CD1c-positive myeloid dendritic cell (primary cell): ENCODE measurements at regions not wholly inside any gene's neighbourhood (a gene's known extent, or its start where the extent isn't known, plus 50 kb on each side); places are given as distances from the start of the nearest gene placed in this dataset.
"Not testable (repeated sequence)": the region's sequence is repeated elsewhere in the genome, so short reads cannot be mapped to it uniquely, and the experiment has no call there.

Source experiments
- DNase-seq: peaks from one replicate; pipeline ENCODE4 v3.0.0-alpha.2; 2016; ENCODE audit errors: extremely low spot score

DNA sequence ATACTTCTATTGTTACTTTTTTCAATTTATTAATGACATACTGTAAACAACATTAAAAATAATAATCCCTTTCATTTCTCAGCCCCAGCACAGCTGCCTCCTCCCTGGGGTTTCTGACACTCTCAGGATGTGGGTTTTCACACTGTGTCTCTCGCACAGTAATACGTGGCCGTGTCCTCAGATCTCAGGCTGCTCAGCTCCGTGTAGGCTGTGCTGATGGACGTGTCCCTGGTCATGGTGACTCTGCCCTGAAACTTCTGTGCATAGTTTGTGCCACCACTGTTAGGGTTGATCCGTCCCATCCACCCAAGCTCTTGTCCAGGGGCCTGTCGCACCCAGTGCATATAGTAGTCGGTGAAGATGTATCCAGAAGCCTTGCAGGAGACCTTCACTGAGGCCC lies 159.9 kb downstream of the POTEB start:
- DNase-seq, result not testable (repeated sequence)

DNA sequence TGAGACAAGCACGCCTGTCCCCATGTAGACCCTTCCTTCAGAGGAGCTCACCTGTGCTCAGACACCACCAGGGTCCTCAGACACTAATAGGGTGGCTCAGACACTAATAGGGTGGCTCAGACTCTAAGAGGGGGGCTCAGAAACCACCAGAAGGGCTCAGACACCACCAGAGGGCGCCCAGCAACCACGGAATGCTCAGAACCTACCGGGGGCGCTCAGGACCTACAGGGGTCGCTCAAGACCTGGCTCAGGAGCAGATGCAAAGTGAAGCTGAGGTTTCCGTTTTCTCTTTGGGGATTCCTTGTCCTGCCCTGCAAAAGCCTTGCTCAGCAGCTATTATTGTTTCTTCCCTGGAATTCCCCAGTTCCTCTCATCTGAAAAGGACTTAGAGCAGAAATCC lies 172.1 kb downstream of the POTEB start:
- DNase-seq, result not testable (repeated sequence)

DNA sequence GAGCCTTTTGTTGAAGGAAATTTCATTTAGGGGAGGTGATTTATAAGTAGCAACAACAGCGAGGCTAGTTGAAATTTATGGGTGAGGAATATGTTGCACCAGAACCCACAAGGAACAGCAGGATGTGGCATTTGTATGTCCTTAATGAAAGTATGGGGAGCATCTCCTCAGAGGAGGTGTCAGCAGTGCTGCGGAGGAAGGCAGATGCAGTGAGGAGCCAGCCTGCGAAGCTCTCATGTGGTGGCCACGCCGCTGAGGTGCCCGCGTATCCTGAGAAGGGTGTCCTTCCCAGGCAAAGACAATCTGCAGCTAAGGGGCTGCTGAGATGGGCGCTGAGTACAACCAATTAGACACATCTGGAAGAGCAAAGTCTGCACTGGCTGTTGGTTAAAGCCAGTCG lies 178.9 kb downstream of the POTEB start:
- not testable (repeated sequence) for DNase-seq

DNA sequence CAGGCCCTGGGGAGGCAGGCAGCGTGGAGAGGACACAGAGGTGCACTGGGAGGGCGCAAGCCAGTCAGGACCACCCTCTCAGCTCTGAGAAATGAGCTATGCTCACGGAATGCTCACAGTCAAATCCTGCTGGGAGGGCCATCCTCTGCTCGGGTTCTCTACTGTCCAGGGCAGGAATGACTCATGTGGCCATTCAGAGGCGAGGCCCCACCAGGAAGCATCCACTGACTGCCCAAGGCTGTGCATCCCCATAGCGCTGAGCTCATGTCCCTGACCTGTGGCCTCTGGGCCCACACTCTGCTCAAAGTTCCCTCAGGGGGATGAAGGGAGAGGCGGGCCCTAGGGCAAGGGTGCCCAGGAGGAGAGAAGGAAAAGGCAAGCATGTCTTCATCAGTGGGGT lies 182.4 kb downstream of the POTEB start:
- not testable (repeated sequence) for DNase-seq

DNA sequence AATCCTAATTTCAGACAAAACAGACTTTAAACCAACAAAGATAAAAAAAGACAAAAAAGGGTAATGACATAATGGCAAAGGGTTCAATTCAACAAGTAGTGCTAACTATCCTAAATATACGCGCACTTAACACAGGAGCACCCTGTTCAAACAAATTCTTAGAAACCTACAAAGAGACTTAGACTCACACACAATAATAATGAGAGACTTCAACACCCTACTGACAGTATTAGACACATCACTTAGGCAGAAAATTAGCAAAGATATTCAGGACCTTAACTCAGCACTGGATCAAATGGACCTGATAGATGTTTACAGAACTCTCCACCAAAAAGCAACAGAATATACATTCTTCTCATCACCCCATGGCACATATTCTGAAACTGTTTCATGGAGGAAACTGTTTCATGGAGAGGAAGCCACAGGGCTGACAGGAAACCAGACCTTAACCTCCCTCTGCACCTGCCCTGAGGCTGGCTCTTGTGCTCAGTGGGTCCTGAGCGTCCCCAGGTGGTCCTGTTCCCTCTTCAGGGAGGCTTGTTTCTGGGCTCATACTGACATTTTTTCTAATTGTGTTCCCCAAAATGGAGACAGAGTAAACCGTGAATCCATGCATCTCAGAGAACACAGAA lies 184.9 kb downstream of the POTEB start:
- DNase-seq, result not testable (repeated sequence)

DNA sequence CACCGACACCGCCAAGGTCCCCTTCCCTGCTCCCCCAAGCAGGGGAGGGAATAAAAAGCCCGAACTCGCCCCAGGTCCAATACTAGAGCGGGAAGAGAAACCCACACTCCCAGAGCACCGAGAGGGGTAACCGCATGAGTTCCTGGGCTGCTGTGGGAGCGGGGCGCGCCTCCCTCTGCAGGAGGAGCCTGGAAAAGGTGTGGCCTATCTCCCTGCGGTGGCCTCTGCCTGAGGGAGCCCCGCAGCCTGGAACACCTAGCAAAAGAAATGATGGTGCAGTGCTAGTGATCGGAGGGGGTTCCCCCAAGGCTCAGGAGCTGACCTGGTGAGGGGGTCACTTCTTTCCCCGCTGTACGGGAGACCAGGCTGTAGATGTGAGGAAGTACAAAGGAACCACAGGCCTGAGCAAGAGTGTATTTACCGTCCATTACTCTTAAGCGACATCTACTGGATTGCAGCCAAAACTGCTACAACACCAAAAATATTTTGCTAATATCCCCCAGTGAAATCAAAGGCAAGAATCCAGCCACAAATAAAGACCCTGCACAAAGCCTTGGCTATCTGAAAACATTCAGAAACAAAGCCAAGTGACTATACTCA lies 216.6 kb upstream of the POTEB3 start:
- DNase-seq, result not testable (repeated sequence)

DNA sequence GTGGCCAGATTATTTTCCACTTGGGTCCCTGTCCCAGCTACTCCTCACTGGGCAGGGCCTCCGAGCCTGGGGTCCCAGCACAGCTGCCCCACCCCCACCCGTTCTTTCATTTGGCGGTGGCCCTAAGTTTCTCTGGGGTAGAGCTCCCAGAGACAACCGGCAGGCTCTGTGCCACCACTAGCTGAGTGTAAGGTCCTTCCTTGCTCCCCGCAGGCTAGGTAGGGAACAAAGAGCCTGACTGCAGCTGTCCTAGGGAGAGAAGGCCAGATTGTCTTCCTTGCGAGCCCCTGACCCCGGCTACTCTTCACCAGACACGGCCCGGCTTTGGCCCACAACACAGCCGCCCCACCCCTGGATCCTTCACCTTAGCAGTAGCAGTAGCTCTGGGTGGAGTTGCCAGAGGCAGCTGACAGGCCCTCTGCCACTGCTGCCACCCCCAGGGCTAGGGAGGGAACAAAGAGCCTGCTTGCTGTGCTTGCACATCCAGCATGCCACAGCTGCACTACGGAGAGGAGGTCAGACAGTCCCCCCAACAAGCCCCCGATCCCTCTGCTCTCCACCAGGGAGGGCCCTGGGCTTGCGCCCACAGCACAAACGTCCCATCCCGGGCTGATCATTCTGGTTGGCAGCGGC lies 215.9 kb upstream of the POTEB3 start:
- not testable (repeated sequence) for DNase-seq

DNA sequence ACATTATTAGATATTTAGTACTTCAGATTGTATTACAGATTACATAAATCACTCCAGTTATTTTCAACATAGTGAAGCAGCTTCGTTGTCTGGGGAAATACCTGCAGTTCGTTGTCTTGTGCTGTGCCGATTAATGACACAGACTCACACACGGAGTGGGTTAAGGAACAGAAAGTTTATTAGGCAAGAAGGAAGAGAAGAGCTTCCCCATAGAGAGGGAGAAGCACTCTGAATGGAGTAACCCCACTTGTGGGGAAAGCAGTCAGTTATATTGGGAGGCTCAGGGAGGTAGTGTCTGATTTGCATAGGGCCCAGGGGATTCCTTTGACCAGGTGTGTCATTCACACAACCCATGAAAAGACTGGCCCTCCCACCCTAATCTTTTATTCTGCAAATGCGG lies 213.4 kb upstream of the POTEB3 start:
- not testable (repeated sequence) for DNase-seq

DNA sequence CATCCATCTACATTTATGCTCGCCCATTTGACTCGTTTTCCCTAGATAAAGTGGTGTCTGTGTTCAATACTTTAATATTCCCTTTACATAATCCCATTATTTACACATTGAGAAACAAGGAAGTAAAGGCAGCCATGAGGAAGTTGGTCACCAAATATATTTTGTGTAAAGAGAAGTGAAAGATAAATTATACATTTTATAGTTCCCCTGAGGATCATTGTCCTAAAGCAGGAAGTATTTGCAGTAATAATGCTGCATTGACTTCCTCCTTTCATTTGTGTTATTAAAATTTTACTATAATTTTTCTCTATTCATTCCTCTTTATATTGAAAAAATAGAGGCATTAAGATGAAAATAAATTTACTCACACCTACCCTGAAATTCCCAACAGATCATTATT lies 198.5 kb upstream of the POTEB3 start:
- DNase-seq, result peak; percentile 5

DNA sequence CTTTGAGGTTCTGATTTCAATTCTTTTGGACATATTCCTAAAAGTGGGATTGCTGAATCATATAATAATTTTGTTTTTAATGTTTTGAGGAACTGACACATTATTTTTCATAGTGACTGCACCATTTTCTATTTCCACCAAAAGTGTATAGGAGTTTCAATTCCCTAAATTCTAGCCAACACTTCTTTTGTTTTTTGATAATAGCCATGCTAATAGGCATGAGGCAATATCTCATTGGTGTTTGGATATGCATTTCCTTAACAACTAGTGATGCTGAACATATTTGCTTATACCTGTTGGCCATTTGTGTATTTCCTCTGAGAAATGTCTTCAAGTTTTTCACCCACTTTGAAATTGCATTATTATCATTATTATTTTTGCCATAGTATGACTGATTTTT lies 186.4 kb upstream of the POTEB3 start:
- DNase-seq, result not testable (repeated sequence)

DNA sequence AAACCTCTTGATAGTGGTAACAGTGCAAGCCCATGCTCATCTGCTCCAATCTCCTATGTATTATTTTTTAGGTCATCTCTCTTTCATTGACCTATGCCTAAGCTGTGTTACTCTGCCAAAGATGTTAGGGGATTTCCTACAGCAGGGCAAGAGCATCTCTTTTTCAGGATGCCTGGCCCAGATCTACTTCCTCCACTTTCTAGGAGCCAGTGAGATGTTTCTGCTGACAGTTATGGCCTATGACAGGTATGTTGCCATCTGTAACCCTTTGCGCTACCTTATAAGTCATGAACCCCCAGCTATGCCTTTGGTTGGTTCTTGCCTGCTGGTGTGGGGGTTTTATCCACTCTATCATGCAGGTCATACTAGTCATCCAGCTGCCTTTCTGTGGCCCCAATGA lies 168.9 kb upstream of the POTEB3 start:
- not testable (repeated sequence) for DNase-seq

DNA sequence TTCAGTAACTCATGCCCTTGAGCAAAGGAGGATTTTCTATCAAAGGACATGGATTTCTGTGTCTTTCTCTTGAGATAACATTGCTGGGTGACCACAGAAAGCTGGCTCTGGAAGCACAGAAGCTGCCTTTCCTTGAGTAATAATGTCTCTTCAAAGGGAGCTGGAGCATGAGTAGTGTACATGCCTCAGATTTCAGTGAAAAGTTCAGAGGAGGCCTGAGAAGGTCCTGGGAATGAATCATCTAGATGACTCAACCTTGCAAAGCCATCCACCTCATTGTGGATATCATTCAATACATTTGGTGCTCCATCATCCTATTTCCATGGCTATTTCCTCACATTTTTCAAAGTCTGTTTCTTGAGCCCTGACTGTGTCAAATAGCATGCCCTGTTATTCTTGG lies 125.1 kb upstream of the POTEB3 start:
- DNase-seq, result not testable (repeated sequence)

DNA sequence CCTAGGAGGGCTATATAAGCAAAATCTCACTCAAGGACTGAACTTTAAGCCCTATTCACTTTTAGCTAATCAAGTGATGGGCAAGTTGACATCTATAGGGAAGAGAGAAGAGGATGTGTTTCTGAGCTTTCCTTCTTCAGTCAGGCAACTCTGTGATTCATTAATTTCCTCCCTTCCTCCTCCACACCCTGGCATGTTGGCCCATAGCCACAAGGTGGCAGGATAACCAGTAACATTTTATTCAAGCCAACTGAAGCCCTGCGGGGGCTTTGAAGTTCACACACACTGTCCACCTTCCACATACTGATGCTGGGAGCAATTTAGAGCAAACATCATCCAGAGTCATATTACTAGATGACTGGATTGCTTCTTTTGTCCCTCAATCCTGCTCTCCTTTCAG lies 111.5 kb upstream of the POTEB3 start:
- DNase-seq, result not testable (repeated sequence)

DNA sequence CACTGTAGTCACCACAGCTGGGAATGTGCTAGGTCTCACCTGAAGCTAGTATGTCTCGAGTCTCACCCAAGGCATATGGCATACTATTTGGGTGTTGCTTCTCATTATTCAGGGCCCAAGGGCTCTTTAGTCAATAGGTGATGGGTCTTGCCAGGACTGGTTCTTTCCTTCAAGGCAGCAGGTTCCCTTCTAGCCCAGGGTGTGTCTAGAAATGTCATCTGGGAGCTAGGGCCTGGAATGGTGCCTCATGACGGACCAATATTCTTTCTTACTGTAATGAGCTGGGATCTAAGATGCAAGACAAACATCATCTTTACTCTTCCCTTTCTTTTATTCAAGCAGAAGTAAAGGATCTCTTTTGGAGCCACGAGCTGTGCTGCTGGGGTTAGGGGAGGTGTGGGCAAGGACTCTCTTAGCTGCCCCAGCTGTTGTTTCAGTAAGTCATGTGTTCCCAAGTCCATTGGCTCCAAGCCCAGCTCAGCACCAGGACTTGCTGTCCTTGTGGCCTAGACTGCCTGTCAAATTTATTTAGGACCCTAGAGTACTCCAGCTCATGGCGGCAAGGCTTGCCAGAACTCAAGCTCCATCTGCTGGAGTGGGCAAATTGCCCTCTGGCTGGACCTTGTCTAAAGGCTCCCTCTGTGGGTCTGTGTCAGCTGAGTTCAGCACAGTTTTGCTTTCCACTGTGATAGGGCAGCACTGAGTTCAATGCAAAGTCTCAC lies 106.0 kb upstream of the POTEB3 start:
- not testable (repeated sequence) for DNase-seq

DNA sequence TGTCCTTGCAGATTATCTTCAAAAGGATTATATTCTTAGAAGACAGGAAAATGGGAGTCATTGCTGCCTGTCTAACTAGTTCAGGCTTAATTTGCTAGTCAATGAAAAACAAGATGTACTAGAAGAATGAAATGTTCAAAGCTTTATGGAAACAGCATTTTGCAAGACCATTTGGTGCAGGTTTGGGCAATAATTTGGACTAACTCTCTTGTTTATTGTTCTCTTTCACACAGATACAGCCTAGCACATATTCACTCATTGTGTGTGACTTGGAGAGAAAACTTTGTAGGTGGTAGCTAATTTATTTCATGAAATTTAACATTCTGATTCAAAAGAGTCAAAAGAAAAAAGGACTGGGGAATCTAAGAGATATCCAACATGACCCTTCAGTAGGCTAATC lies 92.5 kb upstream of the POTEB3 start:
- not testable (repeated sequence) for DNase-seq

DNA sequence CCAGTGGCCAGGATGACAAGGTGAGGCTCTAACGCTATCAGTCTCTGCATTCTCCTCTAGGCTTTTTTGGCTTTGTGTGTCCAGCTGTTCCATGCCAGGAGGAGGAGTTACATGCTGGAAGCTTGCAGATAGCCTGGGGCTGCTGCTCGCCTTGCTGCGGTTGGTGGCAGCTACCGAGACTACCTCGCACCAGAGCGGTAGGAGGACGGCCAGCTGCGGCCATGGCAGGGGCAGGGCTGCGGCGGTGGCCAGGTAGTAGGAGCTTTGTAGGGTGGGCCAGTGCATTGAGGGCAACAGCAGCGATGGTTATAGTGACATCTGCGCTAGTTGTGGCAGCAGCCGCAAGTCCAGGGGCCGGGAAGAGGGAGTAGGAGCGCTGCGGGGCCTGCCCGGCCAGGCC lies 75.9 kb upstream of the POTEB3 start:
- DNase-seq, result not testable (repeated sequence)

DNA sequence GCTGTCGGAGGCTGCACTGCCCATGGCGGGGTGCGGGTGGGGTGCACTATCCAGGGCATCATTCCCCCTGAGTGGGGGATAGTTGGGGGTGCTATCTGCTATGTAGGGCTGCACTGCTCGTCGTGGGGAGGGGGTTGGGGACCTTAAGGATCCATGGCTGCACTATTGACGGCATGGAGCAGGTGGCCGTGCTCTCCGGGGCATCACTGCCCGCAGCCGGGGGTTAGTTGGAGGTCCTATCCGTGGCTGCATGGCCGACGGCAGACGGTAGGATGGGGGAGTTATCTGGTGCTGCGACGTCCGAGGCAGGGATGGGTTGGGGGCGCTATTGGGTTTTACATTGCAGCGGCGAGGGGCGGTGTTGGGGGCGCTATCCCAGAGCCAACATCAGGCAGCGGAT lies 75.0 kb upstream of the POTEB3 start:
- DNase-seq, result not testable (repeated sequence)

DNA sequence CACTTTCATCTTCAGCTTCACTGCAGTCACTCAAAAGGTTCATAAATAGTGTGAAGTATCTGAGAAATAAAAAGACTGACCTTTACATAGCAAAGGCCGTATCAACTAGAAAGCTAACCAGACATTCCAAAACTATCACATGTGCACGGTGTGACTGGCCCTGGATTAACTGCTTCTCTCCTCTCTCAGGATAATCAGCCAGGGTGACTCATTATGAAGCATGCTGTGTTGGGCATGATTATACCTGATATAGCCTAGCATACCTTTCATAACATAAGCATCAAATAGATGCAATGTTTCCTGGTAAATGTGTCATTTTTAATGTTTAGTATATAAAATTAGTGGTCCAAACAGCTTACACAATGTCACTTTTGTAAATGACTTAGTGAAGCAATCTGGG lies 62.7 kb upstream of the POTEB3 start:
- DNase-seq, result not testable (repeated sequence)
